Tibial nerve (tissue), 4 donors: ENCODE measurements at regions not wholly inside any gene's neighbourhood (a gene's known extent, or its start where the extent isn't known, plus 50 kb on each side); places are given as distances from the start of the nearest gene placed in this dataset.

ENCODE experiments used
- EP300 ChIP-seq, 2 donors: sonication (generic); formaldehyde crosslinking; IDR thresholded peaks; one replicate each; pipeline ENCODE4 v1.6.1; 2017; ENCODE audit warnings: antibody characterized with exemption in 2 of 2, mild to moderate bottlenecking in 1 of 2
- POLR2A ChIP-seq, 2 donors: fragments of 450-650 bp; IDR thresholded peaks; one replicate each; pipeline ENCODE4 v1.6.1; 2017; ENCODE audit warnings: antibody characterized with exemption in 2 of 2, mild to moderate bottlenecking in 2 of 2, moderate library complexity in 2 of 2
- TF ChIP-seq, protein P1 (sequence below), 5 experiments: fragments of 200-600 bp in 3 of 5; fragments of 450-650 bp in 2 of 5; sonication (generic) in 3 of 5; IDR thresholded peaks; one replicate each; pipeline ENCODE4 v1.5.1; 2016 to 2019; ENCODE audit warnings: antibody characterized with exemption in 5 of 5, mild to moderate bottlenecking in 3 of 5, moderate library complexity in 2 of 5

DNA sequence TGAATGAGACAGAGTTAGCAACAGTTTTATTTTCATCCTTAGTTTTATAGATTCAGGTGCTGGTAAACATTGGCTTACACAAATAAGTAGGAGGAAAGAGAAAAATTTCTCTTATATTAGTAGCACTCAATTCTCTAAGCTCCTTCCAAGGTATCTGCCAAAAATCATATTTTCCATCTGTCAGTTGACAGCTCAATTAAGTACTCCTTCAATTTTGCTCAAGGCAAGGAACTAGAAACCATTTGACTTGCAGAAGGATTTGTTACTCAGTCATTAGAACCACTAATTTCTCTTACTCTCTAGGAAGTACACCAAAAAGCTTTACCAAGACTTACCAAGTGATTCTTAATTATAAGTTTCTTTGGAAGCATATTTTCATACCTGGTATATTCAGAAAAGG lies 101.4 kb upstream of the ATP8B1 start:
- TF ChIP-seq, protein P1, sequence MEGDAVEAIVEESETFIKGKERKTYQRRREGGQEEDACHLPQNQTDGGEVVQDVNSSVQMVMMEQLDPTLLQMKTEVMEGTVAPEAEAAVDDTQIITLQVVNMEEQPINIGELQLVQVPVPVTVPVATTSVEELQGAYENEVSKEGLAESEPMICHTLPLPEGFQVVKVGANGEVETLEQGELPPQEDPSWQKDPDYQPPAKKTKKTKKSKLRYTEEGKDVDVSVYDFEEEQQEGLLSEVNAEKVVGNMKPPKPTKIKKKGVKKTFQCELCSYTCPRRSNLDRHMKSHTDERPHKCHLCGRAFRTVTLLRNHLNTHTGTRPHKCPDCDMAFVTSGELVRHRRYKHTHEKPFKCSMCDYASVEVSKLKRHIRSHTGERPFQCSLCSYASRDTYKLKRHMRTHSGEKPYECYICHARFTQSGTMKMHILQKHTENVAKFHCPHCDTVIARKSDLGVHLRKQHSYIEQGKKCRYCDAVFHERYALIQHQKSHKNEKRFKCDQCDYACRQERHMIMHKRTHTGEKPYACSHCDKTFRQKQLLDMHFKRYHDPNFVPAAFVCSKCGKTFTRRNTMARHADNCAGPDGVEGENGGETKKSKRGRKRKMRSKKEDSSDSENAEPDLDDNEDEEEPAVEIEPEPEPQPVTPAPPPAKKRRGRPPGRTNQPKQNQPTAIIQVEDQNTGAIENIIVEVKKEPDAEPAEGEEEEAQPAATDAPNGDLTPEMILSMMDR (IDR thresholded peaks at IDR 0.05) = no peak
- TF ChIP-seq POLR2A (IDR thresholded peaks at IDR 0.05) (no peak), EP300 (IDR thresholded peaks at IDR 0.05) (no peak)
